ENCODE measurements at regions not wholly inside any gene's neighbourhood (a gene's known extent, or its start where the extent isn't known, plus 50 kb on each side); places are given as distances from the start of the nearest gene placed in this dataset.

GRCh38 chr2:217149087-217149660 is 289.3 kb upstream of the TNP1 start:
- no peak for TF ChIP-seq NANOG (IDR thresholded peaks at IDR 0.05; ENCODE audit: borderline replicate concordance)
- TF ChIP-seq, protein P1, sequence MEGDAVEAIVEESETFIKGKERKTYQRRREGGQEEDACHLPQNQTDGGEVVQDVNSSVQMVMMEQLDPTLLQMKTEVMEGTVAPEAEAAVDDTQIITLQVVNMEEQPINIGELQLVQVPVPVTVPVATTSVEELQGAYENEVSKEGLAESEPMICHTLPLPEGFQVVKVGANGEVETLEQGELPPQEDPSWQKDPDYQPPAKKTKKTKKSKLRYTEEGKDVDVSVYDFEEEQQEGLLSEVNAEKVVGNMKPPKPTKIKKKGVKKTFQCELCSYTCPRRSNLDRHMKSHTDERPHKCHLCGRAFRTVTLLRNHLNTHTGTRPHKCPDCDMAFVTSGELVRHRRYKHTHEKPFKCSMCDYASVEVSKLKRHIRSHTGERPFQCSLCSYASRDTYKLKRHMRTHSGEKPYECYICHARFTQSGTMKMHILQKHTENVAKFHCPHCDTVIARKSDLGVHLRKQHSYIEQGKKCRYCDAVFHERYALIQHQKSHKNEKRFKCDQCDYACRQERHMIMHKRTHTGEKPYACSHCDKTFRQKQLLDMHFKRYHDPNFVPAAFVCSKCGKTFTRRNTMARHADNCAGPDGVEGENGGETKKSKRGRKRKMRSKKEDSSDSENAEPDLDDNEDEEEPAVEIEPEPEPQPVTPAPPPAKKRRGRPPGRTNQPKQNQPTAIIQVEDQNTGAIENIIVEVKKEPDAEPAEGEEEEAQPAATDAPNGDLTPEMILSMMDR (conservative IDR thresholded peaks at IDR 0.05; ENCODE audit: low read depth in 2 of 2) = no peak
- no peak for TF ChIP-seq REST (IDR thresholded peaks at IDR 0.05; ENCODE audit: unreplicated experiment)
- TF ChIP-seq POLR2AphosphoS5 (IDR thresholded peaks at IDR 0.05; ENCODE audit: low read depth) = no peak
